NOMO-1 (cell line): ENCODE measurements at regions not wholly inside any gene's neighbourhood (a gene's known extent, or its start where the extent isn't known, plus 50 kb on each side); places are given as distances from the start of the nearest gene placed in this dataset.
A peak's percentile ranks its signal among the peaks of the same experiment; 100 is the strongest.

Experiments used
- DNase-seq, 2 experiments: peaks; one replicate each; lab custom pipeline; 2025; ENCODE audit not compliant: unreplicated experiment in 2 of 2; lab: John Stamatoyannopoulos, UW

DNA sequence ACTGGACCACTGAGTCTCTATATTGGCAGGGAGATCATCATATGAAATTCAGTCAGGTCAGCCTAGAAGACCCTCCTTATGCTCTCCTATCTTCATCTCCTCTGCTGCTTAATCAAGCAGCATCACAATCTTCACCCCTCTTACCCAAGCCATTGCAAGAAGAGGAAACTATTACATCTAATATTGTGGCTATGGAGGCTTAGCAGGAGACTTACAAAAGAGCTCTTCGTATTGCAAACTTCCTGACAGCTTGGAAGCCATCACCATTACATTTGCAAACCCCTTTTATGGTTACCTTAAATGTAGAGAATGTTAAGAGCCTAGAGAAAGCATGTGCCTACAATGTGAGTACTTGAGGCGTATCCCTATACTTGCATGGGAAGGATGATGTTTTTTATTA, 87.2 kb upstream of the STXBP5 start:
- peak; percentile 45 to 58 for DNase-seq

DNA sequence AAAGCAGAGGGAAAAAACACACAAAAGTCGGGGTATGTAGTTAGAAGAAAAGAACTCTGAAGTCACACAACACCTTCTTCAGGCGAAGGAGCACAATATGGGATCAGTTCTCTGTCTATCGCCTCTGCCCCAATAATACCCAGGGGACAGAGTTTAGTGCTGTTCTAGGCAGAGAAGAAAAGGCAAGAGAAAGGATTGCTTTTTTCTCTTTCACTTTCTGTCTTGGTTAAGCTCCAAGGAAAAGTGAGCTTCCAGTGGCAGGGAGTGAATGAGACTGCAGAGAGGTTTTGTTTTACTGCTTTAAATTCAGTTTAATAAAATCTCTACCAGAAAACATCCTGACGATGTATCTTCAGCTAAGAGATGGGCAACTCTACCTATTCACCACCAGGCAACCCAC, 86.6 kb upstream of the STXBP5 start:
- DNase-seq = no peak

DNA sequence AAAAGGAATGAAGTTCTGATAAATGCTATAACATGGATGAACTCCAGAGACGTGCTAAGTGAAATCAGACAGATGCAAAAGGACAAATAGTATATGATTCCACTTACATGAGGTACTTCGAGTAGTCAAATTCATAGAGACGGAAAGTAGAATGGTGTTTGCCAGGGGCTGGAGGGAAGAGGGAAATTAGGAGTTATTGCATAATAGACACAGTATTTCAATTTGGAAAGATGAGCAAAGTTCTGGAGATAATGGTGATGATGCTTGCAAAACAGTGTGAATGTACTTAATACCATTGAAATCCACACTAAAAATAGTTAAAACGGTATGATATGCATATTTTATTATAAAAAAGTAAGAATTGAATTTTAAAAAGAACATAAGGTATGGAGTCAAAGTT, 84.9 kb upstream of the STXBP5 start:
- no peak for DNase-seq

DNA sequence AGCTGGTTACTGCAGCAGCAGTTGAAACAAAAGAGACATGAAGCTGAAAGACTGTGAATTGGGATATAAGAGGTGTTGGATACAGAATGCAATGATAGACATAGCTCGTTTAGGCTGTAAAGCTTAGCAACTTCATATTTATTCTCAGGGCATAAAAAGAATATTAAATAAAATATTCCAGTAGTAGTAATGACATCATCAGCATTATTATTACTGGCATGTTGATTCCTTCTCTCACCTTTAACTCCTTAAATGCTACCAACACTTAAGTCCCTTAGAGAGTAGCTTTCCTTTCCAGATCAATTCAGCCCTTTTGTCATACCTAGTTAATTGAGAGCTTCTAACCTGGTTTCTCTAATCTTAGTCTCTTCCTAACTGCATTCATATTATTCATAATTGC, 81.4 kb upstream of the STXBP5 start:
- DNase-seq = no peak

DNA sequence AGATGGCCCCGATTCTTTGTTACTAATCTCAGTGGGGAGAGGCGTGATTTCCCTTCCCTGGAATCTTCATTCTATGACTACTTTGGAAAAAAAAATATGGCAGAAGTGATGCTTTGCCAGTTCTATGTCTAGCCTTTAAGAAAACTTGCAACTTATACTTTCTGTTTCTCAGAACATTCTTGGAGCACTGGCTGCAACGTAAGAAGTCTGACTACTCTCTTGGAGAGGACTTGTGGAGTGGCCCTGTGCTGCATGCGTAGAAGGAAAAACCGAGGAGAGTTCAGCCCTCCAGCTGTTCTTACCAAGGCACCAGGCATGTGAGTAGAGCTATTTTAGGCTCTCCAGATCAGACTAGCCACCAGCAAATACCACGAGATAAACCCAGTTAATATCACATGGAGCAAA, 77.6 kb upstream of the STXBP5 start:
- no peak for DNase-seq

DNA sequence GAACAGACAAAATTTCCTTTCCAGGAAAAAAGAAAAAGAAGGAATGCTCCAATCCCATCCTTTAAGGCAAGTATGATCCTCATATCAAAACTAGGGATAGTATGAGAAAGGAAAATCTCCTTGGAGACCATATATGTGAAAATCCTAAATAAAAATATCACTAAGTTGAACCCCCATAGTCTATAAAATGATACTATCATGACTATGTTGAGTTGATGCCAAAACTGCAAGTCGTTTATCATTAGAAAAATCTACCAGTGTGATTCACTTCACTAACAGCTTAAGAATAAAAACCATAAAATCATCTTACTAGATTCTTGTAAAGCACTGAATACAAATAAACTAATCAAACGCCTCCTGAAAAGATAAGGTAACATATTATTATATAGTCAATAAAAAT, 76.6 kb upstream of the STXBP5 start:
- DNase-seq = no peak

DNA sequence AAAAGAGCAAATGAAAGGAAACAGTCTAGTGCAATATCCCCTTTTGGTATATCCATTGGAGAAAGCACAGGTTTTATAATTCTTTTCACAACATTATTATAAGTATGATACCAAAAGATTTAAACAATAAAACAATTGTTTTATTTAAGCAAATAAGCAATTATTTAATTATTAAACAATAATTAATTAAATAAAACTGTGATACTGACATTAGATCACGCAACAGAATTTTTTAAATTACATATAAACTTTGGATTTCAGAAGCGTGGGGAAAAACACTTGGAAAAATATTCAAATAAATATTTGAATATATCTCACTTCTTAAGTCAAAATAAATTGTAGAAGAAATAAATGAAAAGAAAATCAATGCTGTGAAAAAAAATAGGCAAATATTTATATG, 76.2 kb upstream of the STXBP5 start:
- no peak for DNase-seq

DNA sequence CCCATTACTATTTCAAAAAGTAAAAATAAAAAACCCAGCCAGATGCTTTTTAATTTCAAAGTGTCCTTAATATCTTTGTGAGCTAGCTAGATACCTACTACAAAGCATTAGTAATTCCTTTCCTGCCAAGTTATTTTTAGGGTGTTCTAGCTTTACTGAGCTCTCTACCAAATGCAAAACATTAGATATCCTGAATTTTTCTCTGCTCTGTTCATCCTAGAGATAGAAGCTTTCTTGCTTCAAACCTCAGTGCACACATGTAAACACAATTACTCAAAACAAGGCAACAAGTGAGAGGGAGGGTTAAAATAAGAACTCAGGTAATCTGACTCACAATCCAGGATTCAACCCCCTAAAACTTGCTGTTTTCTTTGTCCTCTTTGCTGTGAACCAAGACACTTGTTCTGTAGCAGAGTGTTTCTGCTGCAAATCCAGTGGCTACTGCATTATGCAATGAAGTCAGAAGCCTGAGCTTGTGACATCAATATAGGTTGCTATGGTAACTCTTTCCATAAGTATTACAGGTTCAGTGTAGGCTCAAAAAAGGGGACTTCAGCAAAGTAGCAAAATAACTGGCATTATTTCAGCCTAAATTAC, 72.6 kb upstream of the STXBP5 start:
- peak; percentile 22 to 60 for DNase-seq

DNA sequence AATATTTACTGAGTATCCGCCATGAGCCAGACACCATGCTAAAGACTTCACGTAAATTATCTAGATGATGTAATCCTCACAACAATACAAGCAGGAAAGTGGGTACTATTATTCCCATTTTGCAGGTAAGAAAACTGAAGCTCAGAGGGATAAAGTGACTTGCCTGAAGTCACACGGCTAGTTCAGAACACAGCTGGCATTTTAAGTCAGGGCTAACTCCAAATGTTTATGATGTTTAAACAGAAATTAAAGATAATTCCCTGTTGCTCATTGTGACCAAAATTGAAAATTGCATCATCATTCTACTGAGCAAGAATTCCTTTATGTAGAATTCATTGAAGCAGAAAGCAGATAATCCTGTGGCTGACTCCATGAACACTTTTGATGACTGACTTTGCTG, 71.3 kb upstream of the STXBP5 start:
- DNase-seq = no peak

DNA sequence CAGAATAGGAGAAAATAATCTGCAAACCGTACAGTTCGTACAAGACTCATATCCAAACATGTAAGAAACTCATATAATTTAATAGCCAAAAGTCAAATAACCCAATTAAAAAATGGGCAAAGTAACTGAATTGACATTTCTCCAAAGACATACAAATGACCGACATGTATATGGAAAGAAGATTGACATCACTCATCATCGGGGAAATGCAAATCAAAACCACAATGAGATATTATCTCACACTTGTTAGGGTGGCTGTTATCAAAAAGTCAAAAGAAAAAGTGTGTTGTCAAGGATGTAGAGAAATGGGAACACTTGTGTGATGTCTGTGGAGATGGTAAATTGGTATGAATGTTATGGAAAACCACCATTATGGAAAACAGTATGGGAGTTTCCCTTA, 70.5 kb upstream of the STXBP5 start:
- DNase-seq = no peak

DNA sequence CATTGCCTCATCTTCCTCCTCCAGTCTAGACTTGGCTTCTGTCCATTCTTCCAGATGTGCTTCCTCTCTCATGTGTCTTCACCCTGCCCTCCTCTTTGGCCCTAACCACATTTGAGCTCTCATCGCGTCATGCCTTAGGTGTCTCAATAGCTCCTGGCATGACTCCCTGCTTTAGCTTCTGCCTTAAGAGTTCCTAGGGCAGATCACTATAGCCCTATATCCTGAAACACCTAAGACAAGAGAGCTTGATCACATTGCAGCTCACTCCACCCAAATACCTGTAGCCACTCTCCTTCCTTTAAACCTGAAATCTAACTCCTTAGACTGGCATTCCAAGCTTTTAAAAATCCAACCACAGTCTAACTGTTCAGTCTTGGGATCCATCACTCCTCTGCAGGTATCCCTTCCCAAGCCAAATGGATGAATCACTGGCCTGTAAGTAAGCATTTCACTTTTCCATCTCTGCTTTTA, 69.0 kb upstream of the STXBP5 start:
- peak; percentile 31 to 42 for DNase-seq

DNA sequence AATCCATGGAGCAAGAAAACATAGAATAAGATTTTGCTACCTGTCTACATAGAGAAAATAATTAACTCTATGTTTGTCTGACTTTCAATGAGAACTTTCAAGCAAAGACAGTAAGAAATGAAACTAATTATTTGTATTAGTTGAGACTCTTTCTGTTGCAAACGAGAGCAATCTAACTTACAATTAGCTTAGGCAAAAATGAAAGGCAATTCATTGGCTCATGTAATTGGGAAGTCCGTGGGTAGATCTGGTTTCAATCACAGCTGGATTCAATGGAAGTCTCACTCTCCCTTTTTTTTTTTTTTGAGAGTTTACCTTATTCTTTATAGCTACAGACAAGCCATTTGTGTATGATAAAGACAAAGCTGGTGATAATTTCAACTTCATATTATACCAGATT, 68.2 kb upstream of the STXBP5 start:
- no peak for DNase-seq

DNA sequence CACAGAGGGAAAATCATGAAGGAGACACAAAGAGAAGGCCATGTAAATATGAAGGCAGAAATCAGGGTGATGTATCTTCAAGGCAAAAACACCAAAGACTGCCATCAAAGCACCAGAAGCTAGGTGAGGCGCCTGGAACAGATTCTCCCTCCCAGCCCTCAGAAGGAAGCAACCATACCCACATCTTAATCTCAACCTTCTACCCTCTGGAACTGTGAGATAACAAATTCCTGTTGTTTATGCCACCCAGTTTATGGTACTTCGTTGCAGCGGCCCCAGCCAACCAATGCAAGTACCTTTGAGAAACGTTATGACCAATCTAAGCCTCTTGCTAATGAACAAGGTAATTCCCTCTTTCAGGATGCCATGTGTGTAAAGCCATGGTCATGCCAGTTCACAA, 66.2 kb upstream of the STXBP5 start:
- no peak for DNase-seq

DNA sequence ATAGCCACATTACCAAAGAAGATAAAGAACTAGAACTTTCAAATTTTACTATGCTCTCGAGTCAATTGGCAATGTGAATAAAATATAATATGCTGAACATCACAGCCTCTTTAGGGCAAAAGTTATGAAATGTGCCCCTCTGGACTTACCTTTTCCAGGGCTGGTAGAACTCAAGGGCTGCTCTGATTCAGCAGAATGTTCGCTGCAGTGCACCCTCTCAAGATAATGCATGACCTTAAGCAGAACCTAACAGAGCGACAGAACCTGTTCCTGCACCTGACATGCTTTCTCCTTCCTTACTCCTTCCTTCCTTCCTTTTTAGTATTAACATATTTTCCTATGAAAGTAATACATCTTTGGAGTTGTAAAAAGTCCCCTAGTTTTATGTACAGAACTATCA, 65.4 kb upstream of the STXBP5 start:
- DNase-seq = no peak

DNA sequence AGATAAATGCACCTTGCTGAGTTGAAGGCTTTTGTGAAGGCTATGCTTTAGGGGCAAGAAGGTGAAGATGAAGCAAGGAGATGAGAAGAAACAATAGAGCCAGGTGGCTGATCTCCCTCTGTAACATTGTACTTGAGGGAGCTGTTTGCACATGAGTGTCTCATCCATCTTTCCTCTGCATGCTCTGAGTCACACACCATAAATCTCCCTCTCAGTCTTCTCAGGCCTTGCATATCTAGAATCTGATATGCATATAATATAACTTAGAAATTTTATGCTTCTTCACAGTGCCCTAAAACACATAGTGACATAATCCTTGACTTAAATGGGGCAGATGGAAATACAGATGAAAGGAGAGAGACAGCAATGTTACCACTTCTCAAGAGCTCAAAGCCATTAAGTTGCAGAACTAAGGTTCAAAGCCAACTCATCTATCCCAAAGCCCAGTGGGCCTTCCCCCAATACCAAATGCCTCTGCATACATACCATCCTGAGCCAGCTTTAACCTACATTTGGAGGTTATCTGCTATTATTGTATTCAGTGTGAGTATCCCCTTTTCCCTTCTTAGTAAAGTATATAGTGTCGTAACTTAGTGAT, 62.4 kb upstream of the STXBP5 start:
- DNase-seq = no peak

DNA sequence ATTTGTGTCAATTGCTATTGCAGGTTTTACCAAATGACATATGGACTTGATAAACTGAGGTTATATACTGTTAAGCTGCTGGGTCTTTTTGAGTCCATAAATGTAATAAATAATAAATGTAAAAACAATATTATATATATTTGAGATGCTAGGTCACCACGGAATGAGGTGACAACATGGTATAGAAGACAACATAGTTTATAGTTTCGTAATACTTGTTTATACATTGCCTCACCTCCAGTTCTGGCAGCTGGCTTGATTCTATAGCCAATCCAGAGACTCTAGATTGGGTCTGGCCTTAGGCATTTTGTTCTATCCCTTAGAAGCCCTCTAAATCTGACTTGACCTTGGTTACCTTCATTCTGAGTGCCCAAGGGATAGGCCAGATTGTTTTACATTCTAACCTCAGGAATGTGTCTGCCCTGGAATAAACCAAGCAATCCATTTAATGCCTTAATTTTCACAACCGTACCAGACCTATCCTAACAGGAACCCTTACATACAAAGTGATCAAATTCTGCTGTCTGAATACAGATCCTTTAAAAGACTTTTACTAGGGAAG, 61.5 kb upstream of the STXBP5 start:
- no peak for DNase-seq

DNA sequence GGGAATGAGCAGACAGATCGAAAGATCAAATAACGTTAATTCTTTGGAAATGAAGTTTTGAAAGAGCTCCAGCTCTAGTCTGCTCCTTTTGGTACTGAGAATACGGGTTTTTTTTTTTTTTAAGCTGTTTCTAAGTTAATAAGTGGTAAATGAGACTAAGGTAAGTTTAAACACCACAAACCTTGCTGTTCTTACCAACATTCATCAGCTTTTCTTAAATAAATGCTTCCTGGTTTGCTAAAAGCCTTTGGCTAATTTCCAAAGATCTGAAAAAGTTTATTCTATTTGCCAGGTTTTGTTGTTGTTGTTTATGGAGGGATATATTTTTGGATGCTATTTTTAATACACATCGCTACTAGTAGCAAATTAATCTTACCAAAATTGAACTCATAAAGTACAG, 55.1 kb upstream of the STXBP5 start:
- DNase-seq = no peak

DNA sequence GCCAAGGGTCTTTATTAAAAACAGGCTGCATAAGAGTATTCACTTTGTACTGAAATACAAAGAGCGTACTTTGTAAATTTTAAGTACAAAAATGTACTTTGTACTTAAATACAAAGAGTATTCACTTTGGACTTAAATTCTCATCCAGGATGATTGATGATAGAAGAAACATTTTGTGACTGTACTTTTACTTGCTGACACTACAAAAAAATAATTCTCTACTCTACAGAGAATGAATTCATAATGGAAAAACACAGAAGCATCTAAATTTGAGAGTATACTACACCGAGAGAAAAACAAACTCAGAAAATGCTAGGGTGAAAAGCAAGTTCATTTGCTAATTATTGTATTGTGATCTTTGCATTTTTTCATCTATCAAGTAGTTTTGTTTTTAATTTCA, 54.4 kb upstream of the STXBP5 start:
- no peak for DNase-seq

DNA sequence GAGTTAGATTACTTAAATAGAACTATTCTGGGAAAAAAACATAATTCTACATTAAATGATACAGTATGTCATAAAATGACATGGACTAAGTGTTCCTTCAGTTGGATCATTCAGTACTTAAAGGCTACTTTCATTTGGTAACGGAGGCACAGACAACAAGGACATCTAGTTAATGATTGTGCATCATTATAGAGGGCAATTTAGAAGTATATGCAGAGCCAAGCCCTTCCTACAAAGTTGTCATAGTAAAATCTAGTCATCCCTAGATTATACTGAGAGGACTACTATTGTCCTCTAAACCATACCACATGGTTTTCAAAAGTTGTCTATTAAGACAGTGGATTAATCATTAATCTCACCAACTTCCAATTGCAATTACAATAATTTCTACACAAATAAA, 53.9 kb upstream of the STXBP5 start:
- DNase-seq = no peak
